ENCODE measurements at regions not wholly inside any gene's neighbourhood (a gene's known extent, or its start where the extent isn't known, plus 50 kb on each side); places are given as distances from the start of the nearest gene placed in this dataset.

- TF ChIP-seq CTCF (IDR thresholded peaks at IDR 0.05; ENCODE audit: extremely low read depth in 1 of 2, insufficient read depth in 1 of 2, low read depth in 1 of 2, low read length in 2 of 2) (no peak), MAX (IDR thresholded peaks at IDR 0.05; ENCODE audit: insufficient read depth, insufficient read length) (no peak), POLR2A (IDR thresholded peaks at IDR 0.05; ENCODE audit: low read depth, low read length) (no peak), POLR2AphosphoS5 (IDR thresholded peaks at IDR 0.05; ENCODE audit: insufficient read depth, low read depth, low read length) (no peak), FOS (IDR thresholded peaks at IDR 0.05; ENCODE audit: borderline replicate concordance, insufficient read depth, low read length) (no peak), MYC (IDR thresholded peaks at IDR 0.05; ENCODE audit: low read depth, low read length) (no peak), JUN (IDR thresholded peaks at IDR 0.05; ENCODE audit: borderline replicate concordance, insufficient read depth, insufficient read length, low read depth) (no peak), EZH2 (IDR thresholded peaks at IDR 0.05; ENCODE audit: borderline replicate concordance, low read depth, low read length, severe bottlenecking) (no peak)
These were observed 421.7 kb downstream of the CDK5RAP2 start for GRCh38 chr9:120158221-120158620.

Measured in endothelial cell of umbilical vein (primary cell).